ENCODE measurements at regions not wholly inside any gene's neighbourhood (a gene's known extent, or its start where the extent isn't known, plus 50 kb on each side); places are given as distances from the start of the nearest gene placed in this dataset.
A peak's percentile ranks its signal among the peaks of the same experiment; 100 is the strongest.

DNA sequence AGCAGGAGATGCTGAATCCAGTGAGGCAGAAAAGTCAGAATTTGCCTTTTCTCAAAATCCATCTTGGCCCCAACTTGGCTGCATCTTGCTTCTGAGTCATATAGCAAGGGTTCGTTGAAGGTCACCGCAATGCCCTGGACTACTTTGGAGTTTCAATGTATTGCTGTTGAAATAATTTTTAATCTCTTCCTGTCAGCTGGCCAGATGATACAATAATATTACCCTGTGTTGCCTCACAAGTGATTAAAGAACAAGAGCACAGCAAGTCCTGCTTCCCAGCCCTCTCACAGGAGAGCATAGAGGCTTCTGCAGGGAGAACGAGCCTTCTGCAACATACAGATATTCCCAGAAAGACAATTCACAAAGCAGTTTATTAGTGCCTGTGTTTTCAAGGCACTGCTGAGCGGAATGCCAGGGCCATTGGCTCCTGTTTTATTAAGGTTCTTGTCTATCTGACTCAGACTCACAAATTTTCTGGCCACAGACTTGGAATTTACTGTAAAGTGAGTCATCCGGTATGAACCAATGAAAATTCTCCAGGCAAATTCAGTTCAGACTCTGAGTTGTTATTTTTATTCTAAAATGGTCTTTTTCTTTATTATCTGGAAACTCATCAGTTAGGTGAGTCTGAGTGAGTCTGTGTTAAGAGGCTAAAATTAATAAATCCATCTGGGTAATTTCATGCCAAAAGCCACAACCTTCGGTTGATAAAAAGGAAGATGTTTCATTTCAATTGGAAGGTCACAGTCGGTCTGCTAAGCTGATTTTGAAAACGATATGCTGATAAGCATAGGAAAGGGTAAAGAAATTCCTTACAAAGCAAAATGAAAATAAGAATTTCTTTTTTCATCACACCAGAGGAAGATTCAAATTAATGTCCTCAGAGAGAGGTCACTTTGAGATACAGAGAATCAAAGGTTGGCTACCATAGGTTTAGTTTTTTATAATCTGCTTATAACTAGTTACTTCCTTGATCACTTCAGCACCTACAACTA lies 289.4 kb upstream of the STXBP5 start:
- Histone ChIP-seq H3K9ac (ENCODE audit: low read depth in 2 of 2, low read length in 2 of 2) (no peak overlapping the region), H3K4me3 (no peak overlapping the region), H3K27me3 (no peaks in the 10 kb centered on the region), H3K27ac (peak overlapping the region; percentile 57), H3K9me3 (no peaks in the 10 kb centered on the region), H3K36me3 (no peaks in the 10 kb centered on the region), H3K4me1 (no peaks in the 10 kb centered on the region)
- TF ChIP-seq, protein P1, sequence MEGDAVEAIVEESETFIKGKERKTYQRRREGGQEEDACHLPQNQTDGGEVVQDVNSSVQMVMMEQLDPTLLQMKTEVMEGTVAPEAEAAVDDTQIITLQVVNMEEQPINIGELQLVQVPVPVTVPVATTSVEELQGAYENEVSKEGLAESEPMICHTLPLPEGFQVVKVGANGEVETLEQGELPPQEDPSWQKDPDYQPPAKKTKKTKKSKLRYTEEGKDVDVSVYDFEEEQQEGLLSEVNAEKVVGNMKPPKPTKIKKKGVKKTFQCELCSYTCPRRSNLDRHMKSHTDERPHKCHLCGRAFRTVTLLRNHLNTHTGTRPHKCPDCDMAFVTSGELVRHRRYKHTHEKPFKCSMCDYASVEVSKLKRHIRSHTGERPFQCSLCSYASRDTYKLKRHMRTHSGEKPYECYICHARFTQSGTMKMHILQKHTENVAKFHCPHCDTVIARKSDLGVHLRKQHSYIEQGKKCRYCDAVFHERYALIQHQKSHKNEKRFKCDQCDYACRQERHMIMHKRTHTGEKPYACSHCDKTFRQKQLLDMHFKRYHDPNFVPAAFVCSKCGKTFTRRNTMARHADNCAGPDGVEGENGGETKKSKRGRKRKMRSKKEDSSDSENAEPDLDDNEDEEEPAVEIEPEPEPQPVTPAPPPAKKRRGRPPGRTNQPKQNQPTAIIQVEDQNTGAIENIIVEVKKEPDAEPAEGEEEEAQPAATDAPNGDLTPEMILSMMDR (IDR thresholded peaks at IDR 0.05): no peak
- DNase-seq: no peak
- intact Hi-C loops (cut with DNase I): no loop called here

DNA sequence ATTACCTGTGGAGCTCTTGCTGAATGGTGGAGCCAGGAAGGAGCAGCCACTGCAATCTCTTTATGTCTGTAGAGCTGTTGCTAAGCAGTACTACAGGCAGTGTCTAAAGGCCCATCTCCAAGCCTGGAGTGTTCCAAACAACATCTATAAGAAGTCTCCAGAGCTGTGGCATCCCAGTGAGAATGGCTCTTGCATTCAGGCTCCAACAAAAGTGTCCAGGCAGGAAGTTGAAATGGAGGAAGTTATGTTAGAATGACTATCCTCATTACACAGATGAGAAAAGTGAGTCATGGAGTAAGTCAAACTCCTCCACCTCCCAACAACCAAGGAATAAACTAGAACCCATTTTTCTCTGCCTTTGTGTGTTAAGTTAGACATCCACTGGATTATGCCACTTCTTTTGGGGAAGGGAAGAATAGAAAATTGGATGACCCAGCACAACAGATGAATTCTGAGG lies 288.5 kb upstream of the STXBP5 start:
- TF ChIP-seq, protein P1 (IDR thresholded peaks at IDR 0.05): no peak
- intact Hi-C loops (cut with DNase I): no loop called here
- DNase-seq: no peak
- Histone ChIP-seq H3K27me3 (no peaks in the 10 kb centered on the region), H3K36me3 (no peaks in the 10 kb centered on the region), H3K9me3 (no peaks in the 10 kb centered on the region), H3K27ac (peak overlapping the region; percentile 57), H3K4me1 (no peaks in the 10 kb centered on the region), H3K9ac (ENCODE audit: low read depth in 2 of 2, low read length in 2 of 2) (no peak overlapping the region), H3K4me3 (no peak overlapping the region)

DNA sequence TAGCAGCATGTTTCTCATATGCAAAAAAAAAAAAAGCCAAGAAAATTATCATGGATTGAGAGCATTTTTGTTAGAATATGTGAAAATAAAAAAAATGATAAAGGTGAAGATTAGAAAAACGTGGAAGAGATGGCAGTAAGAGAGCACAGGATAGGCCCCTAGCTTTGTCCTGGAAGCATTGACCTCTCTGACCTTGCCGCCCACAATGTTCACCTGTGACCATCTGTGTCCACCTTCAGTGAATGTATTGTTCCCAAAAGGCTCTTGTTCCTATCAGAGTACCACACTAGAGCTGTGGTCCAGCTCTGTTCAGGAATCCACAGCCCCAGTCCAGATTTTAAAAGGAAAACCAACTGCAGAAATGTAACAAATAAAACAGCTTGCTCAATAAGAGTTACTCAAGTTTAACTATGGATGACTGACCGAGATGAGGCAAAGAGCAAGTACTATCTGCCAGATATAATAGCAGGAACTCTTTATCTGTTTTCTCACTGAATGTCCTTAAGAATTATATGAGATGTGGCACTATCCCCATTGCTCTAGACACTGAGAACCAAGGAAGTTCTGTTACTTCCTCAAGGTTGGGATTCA lies 287.7 kb upstream of the STXBP5 start:
- Histone ChIP-seq H3K9ac (ENCODE audit: low read depth in 2 of 2, low read length in 2 of 2) (no peak overlapping the region), H3K36me3 (no peaks in the 10 kb centered on the region), H3K4me1 (no peaks in the 10 kb centered on the region), H3K27ac (no peak overlapping the region), H3K27me3 (no peaks in the 10 kb centered on the region), H3K9me3 (no peaks in the 10 kb centered on the region), H3K4me3 (no peak overlapping the region)
- intact Hi-C loops (cut with DNase I): no loop called here
- TF ChIP-seq, protein P1 (IDR thresholded peaks at IDR 0.05): no peak
- DNase-seq: no peak

DNA sequence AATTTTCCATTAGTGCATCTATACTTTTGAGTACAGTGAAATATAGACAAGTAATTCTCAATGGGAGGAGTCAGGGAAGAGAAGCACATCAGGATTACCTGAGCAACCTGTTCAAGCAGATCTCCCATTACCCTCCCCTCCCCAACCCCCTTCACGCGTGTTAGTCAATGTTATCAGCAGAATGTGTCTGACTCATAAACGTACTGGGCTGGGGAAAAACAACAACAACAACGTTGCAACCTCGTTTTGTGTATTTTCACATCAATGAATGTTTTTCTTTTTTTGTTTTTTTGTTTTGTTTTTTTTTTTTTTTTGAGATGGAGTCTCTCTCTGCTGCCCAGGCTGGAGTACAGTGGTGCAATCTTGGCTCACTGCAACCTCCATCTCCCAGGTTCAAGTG lies 287.0 kb upstream of the STXBP5 start:
- no peak overlapping the region for H3K27ac ChIP-seq

DNA sequence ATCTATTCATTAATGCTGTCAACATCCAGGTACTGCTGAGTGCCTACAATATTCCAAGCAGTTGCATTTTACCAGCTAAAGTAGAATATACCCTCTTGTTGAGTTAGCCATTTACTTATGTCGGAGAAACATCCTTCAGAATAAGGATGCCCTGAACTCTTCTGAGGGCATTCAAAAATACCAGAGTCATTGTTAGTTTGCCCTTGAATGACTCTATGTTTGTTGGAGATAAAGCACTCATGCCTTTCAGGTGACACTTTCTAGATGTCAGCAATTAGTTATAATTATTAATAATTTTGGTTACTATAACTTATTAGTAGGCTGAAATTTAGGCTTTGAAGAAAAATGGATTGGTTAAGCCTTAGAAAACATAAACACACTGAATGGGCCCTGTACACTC lies 286.2 kb upstream of the STXBP5 start:
- no peaks in the 10 kb centered on the region for H3K9me3 ChIP-seq
- H3K36me3 ChIP-seq: no peaks in the 10 kb centered on the region
- no peak for DNase-seq
- no peak overlapping the region for H3K4me3 ChIP-seq
- TF ChIP-seq, protein P1 (IDR thresholded peaks at IDR 0.05): no peak
- no peak overlapping the region for H3K27ac ChIP-seq
- intact Hi-C loops (cut with DNase I): no loop called here
- H3K4me1 ChIP-seq: no peaks in the 10 kb centered on the region
- H3K9ac ChIP-seq (ENCODE audit: low read depth in 2 of 2, low read length in 2 of 2): no peak overlapping the region
- no peaks in the 10 kb centered on the region for H3K27me3 ChIP-seq

More for the DNA sequence above, 287.0 kb upstream of the STXBP5 start:
- H3K9me3 ChIP-seq: no peaks in the 10 kb centered on the region
- no peak for DNase-seq
- H3K4me3 ChIP-seq: no peak overlapping the region
- H3K36me3 ChIP-seq: no peaks in the 10 kb centered on the region
- H3K27me3 ChIP-seq: no peaks in the 10 kb centered on the region
- H3K9ac ChIP-seq (ENCODE audit: low read depth in 2 of 2, low read length in 2 of 2): no peak overlapping the region
- intact Hi-C loops (cut with DNase I): no loop called here
- no peaks in the 10 kb centered on the region for H3K4me1 ChIP-seq
- TF ChIP-seq, protein P1 (IDR thresholded peaks at IDR 0.05): no peak
